ENCODE measurements at regions not wholly inside any gene's neighbourhood (a gene's known extent, or its start where the extent isn't known, plus 50 kb on each side); places are given as distances from the start of the nearest gene placed in this dataset.
"Not testable (repeated sequence)": the region's sequence is repeated elsewhere in the genome, so short reads cannot be mapped to it uniquely, and the experiment has no call there.

- not testable (repeated sequence) for DNase-seq (ENCODE audit: low read depth)
Measured at GRCh38 chr1:149635290-149635899, 51.7 kb downstream of the PPIAL4C start.

- peak; percentile 54 for DNase-seq (ENCODE audit: low read depth)
Measured at GRCh38 chr1:149636286-149637122, 52.9 kb downstream of the PPIAL4C start.

DNA sequence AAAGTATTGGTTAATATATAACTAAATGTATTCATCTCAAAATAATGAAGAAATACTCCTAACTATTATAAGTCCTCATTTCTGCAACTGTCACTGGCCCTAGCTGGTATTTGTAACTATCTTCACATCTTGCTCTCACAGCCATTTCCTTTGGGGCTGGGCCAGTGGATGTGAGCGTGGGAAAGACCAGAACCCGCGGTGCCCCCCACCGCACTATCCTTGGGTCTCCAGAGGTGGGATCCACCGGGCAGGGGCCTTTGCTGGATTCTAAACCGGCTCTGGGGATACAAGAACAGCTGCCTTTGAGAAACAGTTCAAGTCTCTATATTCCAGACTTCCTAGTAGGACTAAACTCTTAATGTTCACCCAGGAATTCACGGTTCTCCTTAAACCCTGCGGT is 54.8 kb downstream of the PPIAL4C start:
- not testable (repeated sequence) for DNase-seq (ENCODE audit: low read depth)

DNA sequence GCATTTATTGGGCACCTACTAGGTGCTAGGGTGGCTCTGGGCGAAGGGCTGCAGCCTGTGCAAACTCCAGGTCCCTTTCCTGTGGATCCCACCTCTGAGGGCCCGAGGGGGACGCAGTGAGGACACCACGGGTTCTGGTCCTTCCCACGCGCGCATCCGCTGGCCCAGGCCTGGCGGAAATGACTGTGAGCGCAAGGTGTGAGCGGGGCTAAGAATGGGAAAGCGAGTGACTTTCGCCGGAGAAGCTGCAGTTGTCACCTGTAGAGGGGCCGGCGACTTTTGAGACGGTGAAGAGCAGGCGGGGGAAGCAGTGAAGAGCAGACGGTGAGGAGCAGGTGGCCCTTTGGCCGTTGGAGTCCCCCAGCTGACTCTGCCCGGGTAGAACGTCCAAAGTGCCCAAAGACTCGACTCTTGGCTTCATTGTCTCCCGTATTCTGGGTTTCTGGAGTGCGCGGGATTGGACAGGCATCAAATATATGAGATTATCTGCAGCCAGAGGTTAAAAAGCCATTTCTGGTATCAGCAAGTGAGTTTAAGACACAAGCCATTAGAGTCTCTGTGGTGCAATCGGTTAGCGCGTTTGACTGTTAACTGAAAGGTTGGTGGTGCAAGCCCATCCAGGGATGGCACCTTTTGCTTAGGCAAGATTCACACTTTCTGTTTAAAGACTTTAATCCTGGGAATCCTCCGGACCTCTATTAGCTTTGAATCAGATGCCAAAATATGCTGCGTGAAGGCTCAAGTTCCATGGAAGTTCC is 55.4 kb downstream of the PPIAL4C start:
- DNase-seq (ENCODE audit: low read depth): not testable (repeated sequence)

DNA sequence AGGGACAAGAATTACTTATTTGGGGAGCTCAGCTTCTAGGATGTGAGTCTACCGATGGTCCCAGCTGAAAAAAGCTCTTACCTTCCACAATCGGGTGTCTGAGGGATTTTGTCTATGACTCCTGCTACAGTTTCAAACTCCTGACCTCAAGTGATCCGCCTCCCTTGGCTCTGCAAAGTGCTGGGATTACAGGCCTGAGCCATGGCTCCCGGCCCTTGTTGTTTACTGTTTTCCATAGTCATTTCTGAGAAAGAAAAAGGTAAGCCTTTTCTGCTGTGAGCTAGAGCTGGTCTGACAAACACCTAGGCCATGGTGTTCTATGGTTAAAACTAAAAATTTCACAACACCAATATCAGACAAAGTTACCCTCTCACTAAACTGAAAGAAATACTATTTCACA is 57.5 kb downstream of the PPIAL4C start:
- not testable (repeated sequence) for DNase-seq (ENCODE audit: low read depth)

GRCh38 chr1:149644818-149645217 is 61.2 kb downstream of the PPIAL4C start:
- not testable (repeated sequence) for DNase-seq (ENCODE audit: low read depth)

GRCh38 chr1:149646360-149647017 is 62.8 kb downstream of the PPIAL4C start:
- DNase-seq (ENCODE audit: low read depth): not testable (repeated sequence)

GRCh38 chr1:149647018-149647373 is 63.3 kb downstream of the PPIAL4C start:
- not testable (repeated sequence) for DNase-seq (ENCODE audit: low read depth)

- DNase-seq (ENCODE audit: low read depth): not testable (repeated sequence)
Measured at GRCh38 chr1:149657750-149658149, 74.1 kb downstream of the PPIAL4C start.

DNA sequence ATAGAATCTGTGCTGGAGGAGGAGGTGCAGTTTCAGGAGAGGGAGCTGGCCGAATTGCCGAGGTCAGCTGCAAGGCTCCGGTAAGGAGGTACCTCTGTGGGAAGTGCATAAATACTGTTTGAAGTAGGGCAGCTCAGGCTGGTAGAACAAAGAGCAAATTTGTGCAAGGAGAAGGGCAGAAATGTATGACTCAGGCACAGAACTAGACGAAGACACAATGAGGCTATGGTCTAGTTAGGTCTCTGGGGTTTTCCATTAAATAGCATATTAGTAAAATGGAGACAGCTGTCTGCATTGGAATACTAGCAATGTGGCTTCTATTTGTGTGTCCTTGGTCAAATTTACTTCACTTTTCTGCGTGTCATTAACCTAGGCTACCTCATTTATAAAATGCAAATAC is 74.5 kb downstream of the PPIAL4C start:
- not testable (repeated sequence) for DNase-seq (ENCODE audit: low read depth)

- not testable (repeated sequence) for DNase-seq (ENCODE audit: low read depth)
Measured at GRCh38 chr1:149664624-149665023, 81.0 kb downstream of the PPIAL4C start.

GRCh38 chr1:149665033-149665432 is 81.4 kb downstream of the PPIAL4C start:
- not testable (repeated sequence) for DNase-seq (ENCODE audit: low read depth)

GRCh38 chr1:149665528-149665927 is 81.9 kb downstream of the PPIAL4C start:
- DNase-seq (ENCODE audit: low read depth): not testable (repeated sequence)

GRCh38 chr1:149673231-149673909 is 89.7 kb downstream of the PPIAL4C start:
- DNase-seq (ENCODE audit: low read depth): not testable (repeated sequence)

DNA sequence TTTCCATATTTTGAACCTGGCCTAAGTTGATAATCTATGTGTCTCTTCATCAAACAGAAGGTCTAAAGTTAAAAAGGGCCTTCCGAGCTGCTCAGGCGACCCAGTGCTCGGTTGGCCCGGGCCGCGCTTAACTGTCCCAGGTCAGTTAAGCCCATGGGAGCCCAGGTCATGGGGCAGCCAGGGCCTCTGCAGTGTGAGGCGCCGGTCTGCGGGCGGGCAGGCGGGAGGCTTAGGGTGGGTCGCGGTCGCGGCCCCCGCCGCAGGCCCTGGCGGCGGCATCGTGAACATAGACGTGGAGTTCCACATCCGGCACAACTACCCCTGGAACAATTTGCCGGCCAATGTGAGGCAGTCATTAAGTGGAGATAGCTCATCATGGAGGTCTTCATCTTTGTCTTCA is 91.3 kb downstream of the PPIAL4C start:
- DNase-seq (ENCODE audit: low read depth): not testable (repeated sequence)

GRCh38 chr1:149677359-149677758 is 93.7 kb downstream of the PPIAL4C start:
- DNase-seq (ENCODE audit: low read depth): not testable (repeated sequence)

DNA sequence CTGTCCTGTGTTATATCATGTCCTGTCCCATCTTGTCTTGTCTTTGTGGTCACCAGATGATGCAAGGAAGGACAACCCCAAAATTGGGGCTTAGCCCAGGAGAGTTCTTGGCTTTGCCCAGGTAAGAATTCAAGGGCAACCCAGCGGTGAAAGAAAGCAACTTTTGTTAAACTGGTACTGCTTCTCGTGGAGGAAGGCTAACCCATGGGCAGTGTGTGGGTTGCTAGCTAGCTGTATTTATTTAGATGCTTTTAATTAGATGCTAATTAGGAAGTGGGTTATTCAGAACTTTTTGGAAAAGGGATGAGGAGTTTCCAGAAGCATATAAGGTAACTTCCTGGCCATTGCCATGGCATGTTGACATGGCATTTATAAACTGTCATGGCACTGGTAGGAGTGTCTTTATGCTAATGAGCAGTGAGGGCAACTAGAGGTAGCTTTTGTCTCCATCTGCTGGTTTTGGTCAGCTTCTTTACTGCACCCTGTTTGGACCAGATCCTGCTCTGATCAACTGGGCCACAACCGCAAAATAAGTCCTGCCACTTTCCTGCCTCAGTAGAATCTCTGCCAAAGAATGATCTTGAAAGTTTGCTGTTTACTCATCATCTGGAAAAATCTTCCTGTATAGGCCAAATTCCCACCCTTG is 95.8 kb upstream of the FCGR1A start:
- not testable (repeated sequence) for DNase-seq (ENCODE audit: low read depth)

DNA sequence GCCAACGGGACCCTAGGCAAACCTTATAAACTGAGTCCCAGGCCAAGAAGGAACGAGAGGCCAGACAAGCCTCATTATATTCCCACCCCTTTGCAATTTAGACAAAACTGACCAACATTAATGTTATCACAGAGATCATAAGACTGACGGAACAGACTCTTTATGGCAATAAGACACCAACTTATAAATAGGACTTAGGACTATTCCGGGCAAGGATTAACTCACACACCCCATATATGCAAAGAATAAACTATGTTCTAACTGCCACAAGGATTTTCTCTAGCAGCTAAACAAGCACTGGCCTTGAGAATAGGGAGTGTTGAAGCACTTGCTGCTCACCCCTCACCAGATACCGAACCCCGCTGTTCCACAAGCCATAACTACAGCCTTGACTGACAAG is 91.1 kb upstream of the FCGR1A start:
- not testable (repeated sequence) for DNase-seq (ENCODE audit: low read depth)

DNA sequence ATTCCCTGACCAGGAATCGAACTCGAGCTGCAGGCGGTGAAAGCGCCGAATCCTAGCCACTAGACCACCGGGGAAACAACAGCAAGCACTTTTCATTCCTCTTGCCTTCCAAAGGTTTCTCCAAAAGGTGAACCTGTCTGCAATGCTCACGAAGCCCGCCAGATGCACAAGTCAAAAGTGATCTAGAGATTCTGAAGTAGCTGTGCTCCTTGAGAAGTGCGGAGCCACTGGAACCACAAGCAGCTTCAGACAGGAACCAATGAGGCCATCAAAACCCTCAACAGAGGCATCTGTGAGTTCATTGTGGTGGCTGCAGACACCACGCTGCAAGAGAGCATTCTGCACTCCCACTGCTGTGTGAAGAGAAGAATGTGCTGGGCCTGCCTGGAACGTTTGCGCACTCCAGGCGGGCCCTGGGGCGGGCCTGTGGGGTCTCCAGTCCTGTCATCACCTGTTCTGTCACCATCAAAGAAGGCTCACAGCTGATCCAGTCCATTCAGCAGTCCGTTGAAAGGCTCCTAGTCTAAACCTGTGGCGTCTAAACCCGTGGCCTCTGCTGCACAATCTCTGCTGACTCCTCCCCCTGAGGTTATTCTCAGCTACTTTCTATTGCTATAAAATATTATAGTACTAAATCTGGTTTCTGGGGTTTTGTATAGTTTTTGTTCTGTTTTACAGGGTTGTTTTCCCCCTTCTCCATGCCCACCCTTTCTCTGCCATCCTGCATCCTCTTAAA is 89.5 kb upstream of the FCGR1A start:
- not testable (repeated sequence) for DNase-seq (ENCODE audit: low read depth)

DNA sequence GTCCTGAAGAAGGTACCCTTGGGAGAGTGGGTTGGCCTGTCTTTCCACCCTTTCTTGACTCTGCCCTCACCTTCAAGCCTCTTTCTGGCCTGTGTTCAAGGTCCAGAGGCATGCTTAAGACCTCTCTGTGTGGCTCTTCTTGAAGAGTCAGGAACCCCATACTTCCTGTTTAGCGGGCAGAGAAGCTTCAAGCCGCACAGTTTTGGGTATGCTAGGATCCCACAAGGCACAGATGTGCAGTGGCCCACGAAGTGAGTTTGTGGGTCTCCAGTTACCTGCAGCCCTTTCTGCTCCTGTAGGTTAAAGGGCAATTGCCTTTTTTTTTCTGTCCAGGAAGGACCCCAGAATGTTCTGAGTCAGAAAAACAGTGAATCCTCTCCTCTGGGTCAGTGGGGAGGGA is 87.4 kb upstream of the FCGR1A start:
- not testable (repeated sequence) for DNase-seq (ENCODE audit: low read depth)
